Suprapubic skin (tissue), 4 donors: ENCODE measurements at regions not wholly inside any gene's neighbourhood (a gene's known extent, or its start where the extent isn't known, plus 50 kb on each side); places are given as distances from the start of the nearest gene placed in this dataset.

ENCODE experiments used
- DNase-seq, 2 donors: peaks; one replicate each; pipeline ENCODE4 v3.0.0-alpha.2; 2019; ENCODE audit warnings: low spot score in 2 of 2
- H3K27ac ChIP-seq: fragments of 200-600 bp; sonication (generic); one replicate; pipeline ENCODE4 v1.5.1; 2019
- H3K27me3 ChIP-seq: fragments of 200-600 bp; sonication (generic); one replicate; pipeline ENCODE4 v1.5.1; 2019
- H3K36me3 ChIP-seq: fragments of 200-600 bp; sonication (generic); one replicate; pipeline ENCODE4 v1.5.1; 2019
- H3K4me1 ChIP-seq: fragments of 200-600 bp; sonication (generic); one replicate; pipeline ENCODE4 v1.5.1; 2019
- H3K4me3 ChIP-seq: fragments of 200-600 bp; sonication (generic); one replicate; pipeline ENCODE4 v1.5.1; 2019; ENCODE audit warnings: mild to moderate bottlenecking
- H3K9me3 ChIP-seq: fragments of 200-600 bp; sonication (generic); one replicate; pipeline ENCODE4 v1.5.1; 2019
- CTCF ChIP-seq, 2 donors: fragments of 200-600 bp in 1 of 2; fragments of 450-650 bp in 1 of 2; sonication (generic) in 1 of 2; IDR thresholded peaks; one replicate each; pipeline ENCODE4 v1.5.1; 2016 to 2019; ENCODE audit warnings: antibody characterized with exemption in 2 of 2, mild to moderate bottlenecking in 1 of 2, moderate library complexity in 1 of 2
- EP300 ChIP-seq: sonication (generic); formaldehyde crosslinking; IDR thresholded peaks from one replicate; pipeline ENCODE4 v1.6.1; 2017; ENCODE audit warnings: antibody characterized with exemption
- POLR2A ChIP-seq, 2 donors: fragments of 450-650 bp; IDR thresholded peaks; one replicate each; pipeline ENCODE4 v1.6.1; 2017; ENCODE audit warnings: antibody characterized with exemption in 2 of 2, mild to moderate bottlenecking in 2 of 2, moderate library complexity in 2 of 2
- POLR2AphosphoS5 ChIP-seq, 3 donors: sonication (generic); formaldehyde crosslinking; IDR thresholded peaks; one replicate each; pipeline ENCODE4 v1.6.1; 2017; ENCODE audit warnings: antibody characterized with exemption in 3 of 3
- WGBS: methylation state at CpG from one replicate; pipeline ENCODE4 v1.1.5; 2018; 5-methylcytosine and 5-hydroxymethylcytosine counted together

- no peak for TF ChIP-seq POLR2A (IDR thresholded peaks at IDR 0.05)
- TF ChIP-seq CTCF (IDR thresholded peaks at IDR 0.05), result no peak
- 31% methylated on average over 4 of the region's 4 CpGs for WGBS
- Histone ChIP-seq H3K4me3 (no peak overlapping the region), H3K4me1 (no peaks in the 10 kb centered on the region), H3K27ac (no peak overlapping the region), H3K36me3 (no peaks in the 10 kb centered on the region), H3K9me3 (no peaks in the 10 kb centered on the region), H3K27me3 (peaks cover 13% of the 10 kb centered on the region)
- no peak for DNase-seq
Measured at GRCh38 chr11:134783234-134783633, 371.2 kb upstream of the B3GAT1 start.

GRCh38 chr11:134781380-134781866 is 369.4 kb upstream of the B3GAT1 start:
- Histone ChIP-seq H3K36me3 (no peaks in the 10 kb centered on the region), H3K27me3 (peaks cover 13% of the 10 kb centered on the region), H3K9me3 (no peaks in the 10 kb centered on the region), H3K27ac (no peak overlapping the region), H3K4me3 (no peak overlapping the region), H3K4me1 (no peaks in the 10 kb centered on the region)
- no peak for TF ChIP-seq EP300
- no peak for TF ChIP-seq POLR2A (IDR thresholded peaks at IDR 0.05)
- no peak for TF ChIP-seq POLR2AphosphoS5 (IDR thresholded peaks at IDR 0.05)
- TF ChIP-seq CTCF (IDR thresholded peaks at IDR 0.05), result no peak
- WGBS, result 64% methylated on average over 3 of the region's 3 CpGs
- no peak for DNase-seq

GRCh38 chr11:134780486-134781147 is 368.6 kb upstream of the B3GAT1 start:
- Histone ChIP-seq H3K4me3 (no peak overlapping the region), H3K27me3 (peaks cover 13% of the 10 kb centered on the region), H3K4me1 (no peaks in the 10 kb centered on the region), H3K27ac (no peak overlapping the region), H3K36me3 (no peaks in the 10 kb centered on the region), H3K9me3 (no peaks in the 10 kb centered on the region)
- no peak for TF ChIP-seq POLR2AphosphoS5 (IDR thresholded peaks at IDR 0.05)
- TF ChIP-seq EP300, result no peak
- no peak for TF ChIP-seq CTCF (IDR thresholded peaks at IDR 0.05)
- TF ChIP-seq POLR2A (IDR thresholded peaks at IDR 0.05), result no peak
- no peak for DNase-seq
- WGBS, result 53% methylated on average over 4 of the region's 4 CpGs

GRCh38 chr11:134779179-134779578 is 367.1 kb upstream of the B3GAT1 start:
- TF ChIP-seq POLR2A (IDR thresholded peaks at IDR 0.05) (no peak), CTCF (IDR thresholded peaks at IDR 0.05) (no peak), POLR2AphosphoS5 (IDR thresholded peaks at IDR 0.05) (no peak), EP300 (no peak)
- Histone ChIP-seq H3K4me3 (no peak overlapping the region), H3K4me1 (no peaks in the 10 kb centered on the region), H3K27ac (no peak overlapping the region), H3K36me3 (no peaks in the 10 kb centered on the region), H3K9me3 (no peaks in the 10 kb centered on the region), H3K27me3 (peaks cover 13% of the 10 kb centered on the region)
- 92% methylated on average over 4 of the region's 4 CpGs for WGBS
- DNase-seq, result no peak

GRCh38 chr11:134768463-134768862 is 356.4 kb upstream of the B3GAT1 start:
- no peak for DNase-seq
- H3K36me3 ChIP-seq, result no peaks in the 10 kb centered on the region
- H3K4me1 ChIP-seq, result no peaks in the 10 kb centered on the region
- no peak overlapping the region for H3K4me3 ChIP-seq
- 93% methylated on average over 1 of the region's 1 CpG for WGBS
- peaks cover 7% of the 10 kb centered on the region for H3K27me3 ChIP-seq
- TF ChIP-seq POLR2A (IDR thresholded peaks at IDR 0.05) (no peak), EP300 (no peak), CTCF (IDR thresholded peaks at IDR 0.05) (no peak), POLR2AphosphoS5 (IDR thresholded peaks at IDR 0.05) (no peak)
- no peak overlapping the region for H3K27ac ChIP-seq
- H3K9me3 ChIP-seq, result no peaks in the 10 kb centered on the region
